ENCODE measurements at regions not wholly inside any gene's neighbourhood (a gene's known extent, or its start where the extent isn't known, plus 50 kb on each side); places are given as distances from the start of the nearest gene placed in this dataset.

GRCh38 chr13:97110936-97111335 is 111.2 kb upstream of the MBNL2 start:
- no peak for DNase-seq (ENCODE audit: low spot score)

GRCh38 chr13:97111756-97112155 is 110.4 kb upstream of the MBNL2 start:
- DNase-seq (ENCODE audit: low spot score), result no peak

GRCh38 chr13:97112446-97113152 is 109.5 kb upstream of the MBNL2 start:
- DNase-seq (ENCODE audit: low spot score), result peak; percentile 18

GRCh38 chr13:97113231-97114001 is 108.7 kb upstream of the MBNL2 start:
- DNase-seq (ENCODE audit: low spot score), result no peak

- no peak for DNase-seq (ENCODE audit: low spot score)
Observed at GRCh38 chr13:97114651-97115050, 107.5 kb upstream of the MBNL2 start.

GRCh38 chr13:97116754-97117153 is 105.4 kb upstream of the MBNL2 start:
- DNase-seq (ENCODE audit: low spot score), result peak; percentile 21

- no peak for DNase-seq (ENCODE audit: low spot score)
Observed at GRCh38 chr13:97117388-97117910, 104.7 kb upstream of the MBNL2 start.

GRCh38 chr13:97119943-97120342 is 102.2 kb upstream of the MBNL2 start:
- no peak for DNase-seq (ENCODE audit: low spot score)

GRCh38 chr13:97120346-97120745 is 101.8 kb upstream of the MBNL2 start:
- no peak for DNase-seq (ENCODE audit: low spot score)

- DNase-seq (ENCODE audit: low spot score), result no peak
Observed at GRCh38 chr13:97120976-97121375, 101.2 kb upstream of the MBNL2 start.

GRCh38 chr13:97121894-97122293 is 100.2 kb upstream of the MBNL2 start:
- DNase-seq (ENCODE audit: low spot score), result no peak

- DNase-seq (ENCODE audit: low spot score), result peak; percentile 21
Observed at GRCh38 chr13:97122381-97122996, 99.6 kb upstream of the MBNL2 start.

GRCh38 chr13:97124206-97124605 is 97.9 kb upstream of the MBNL2 start:
- no peak for DNase-seq (ENCODE audit: low spot score)

- peak; percentile 74 for DNase-seq (ENCODE audit: low spot score)
Observed at GRCh38 chr13:97124915-97125809, 97.0 kb upstream of the MBNL2 start.

- peak; percentile 33 for DNase-seq (ENCODE audit: low spot score)
Observed at GRCh38 chr13:97125810-97126738, 96.1 kb upstream of the MBNL2 start.

GRCh38 chr13:97127842-97128241 is 94.3 kb upstream of the MBNL2 start:
- no peak for DNase-seq (ENCODE audit: low spot score)

GRCh38 chr13:97130190-97130589 is 91.9 kb upstream of the MBNL2 start:
- DNase-seq (ENCODE audit: low spot score), result no peak

- no peak for DNase-seq (ENCODE audit: low spot score)
Observed at GRCh38 chr13:97131447-97131846, 90.7 kb upstream of the MBNL2 start.

- no peak for DNase-seq (ENCODE audit: low spot score)
Observed at GRCh38 chr13:97133554-97133953, 88.6 kb upstream of the MBNL2 start.

GRCh38 chr13:97133955-97134354 is 88.2 kb upstream of the MBNL2 start:
- DNase-seq (ENCODE audit: low spot score), result no peak

All from H4 (cell line).